Thyroid gland (tissue), 4 donors: ENCODE measurements at regions not wholly inside any gene's neighbourhood (a gene's known extent, or its start where the extent isn't known, plus 50 kb on each side); places are given as distances from the start of the nearest gene placed in this dataset.

ENCODE experiments used
- POLR2A ChIP-seq, 2 donors: fragments of 450-650 bp; IDR thresholded peaks; one replicate each; pipeline ENCODE4 v1.6.1; 2017; ENCODE audit warnings: antibody characterized with exemption in 2 of 2, mild to moderate bottlenecking in 2 of 2, moderate library complexity in 1 of 2
- TF ChIP-seq, protein P1 (sequence below), 6 experiments: fragments of 200-600 bp in 3 of 6; fragments of 450-650 bp in 3 of 6; sonication (generic) in 3 of 6; IDR thresholded peaks; one replicate each; pipeline ENCODE4 v1.5.1; 2016 to 2019; ENCODE audit warnings: antibody characterized with exemption in 6 of 6, mild to moderate bottlenecking in 2 of 6, inconsistent platforms in 1 of 6, moderate library complexity in 1 of 6

DNA sequence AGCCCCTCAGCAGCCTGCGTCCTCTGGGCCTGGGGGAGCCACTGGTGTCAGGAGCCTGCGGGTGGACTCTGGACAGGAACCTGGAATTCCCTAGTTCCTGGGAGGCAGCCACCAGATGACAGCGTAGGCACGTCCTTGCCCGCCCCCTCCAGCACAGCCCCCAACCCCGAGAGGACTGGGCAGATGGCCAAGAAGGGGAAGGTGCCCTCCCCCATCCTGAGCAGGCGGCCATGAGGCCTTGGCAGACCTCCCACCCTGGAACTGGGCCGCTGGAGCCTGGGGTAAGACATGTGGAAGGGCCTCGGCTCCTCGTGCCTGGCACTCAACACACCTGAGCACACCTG is 60.4 kb upstream of the FBRSL1 start:
- no peak for TF ChIP-seq POLR2A (IDR thresholded peaks at IDR 0.05)
- TF ChIP-seq, protein P1, sequence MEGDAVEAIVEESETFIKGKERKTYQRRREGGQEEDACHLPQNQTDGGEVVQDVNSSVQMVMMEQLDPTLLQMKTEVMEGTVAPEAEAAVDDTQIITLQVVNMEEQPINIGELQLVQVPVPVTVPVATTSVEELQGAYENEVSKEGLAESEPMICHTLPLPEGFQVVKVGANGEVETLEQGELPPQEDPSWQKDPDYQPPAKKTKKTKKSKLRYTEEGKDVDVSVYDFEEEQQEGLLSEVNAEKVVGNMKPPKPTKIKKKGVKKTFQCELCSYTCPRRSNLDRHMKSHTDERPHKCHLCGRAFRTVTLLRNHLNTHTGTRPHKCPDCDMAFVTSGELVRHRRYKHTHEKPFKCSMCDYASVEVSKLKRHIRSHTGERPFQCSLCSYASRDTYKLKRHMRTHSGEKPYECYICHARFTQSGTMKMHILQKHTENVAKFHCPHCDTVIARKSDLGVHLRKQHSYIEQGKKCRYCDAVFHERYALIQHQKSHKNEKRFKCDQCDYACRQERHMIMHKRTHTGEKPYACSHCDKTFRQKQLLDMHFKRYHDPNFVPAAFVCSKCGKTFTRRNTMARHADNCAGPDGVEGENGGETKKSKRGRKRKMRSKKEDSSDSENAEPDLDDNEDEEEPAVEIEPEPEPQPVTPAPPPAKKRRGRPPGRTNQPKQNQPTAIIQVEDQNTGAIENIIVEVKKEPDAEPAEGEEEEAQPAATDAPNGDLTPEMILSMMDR (IDR thresholded peaks at IDR 0.05) = no peak
